ENCODE measurements at regions not wholly inside any gene's neighbourhood (a gene's known extent, or its start where the extent isn't known, plus 50 kb on each side); places are given as distances from the start of the nearest gene placed in this dataset.

GRCh38 chr5:168048486-168048885 lies 243.0 kb upstream of the WWC1 start:
- no peak for TF ChIP-seq POLR2A (IDR thresholded peaks at IDR 0.05)
- TF ChIP-seq CTCF (IDR thresholded peaks at IDR 0.05): no peak
